OCI-LY7 (cell line): ENCODE measurements at regions not wholly inside any gene's neighbourhood (a gene's known extent, or its start where the extent isn't known, plus 50 kb on each side); places are given as distances from the start of the nearest gene placed in this dataset.

Experiments used
- EZH2phosphoT487 ChIP-seq: fragments of 200-600 bp; sonication (generic); IDR thresholded peaks from 2 replicates; pipeline ENCODE4 v1.6.1; 2018; ENCODE audit warnings: low read depth, borderline replicate concordance, mild to moderate bottlenecking, mixed run types, antibody characterized with exemption, low read length, moderate library complexity, mixed read lengths
- TF ChIP-seq, protein P1 (sequence below): fragments of 200-600 bp; sonication (generic); conservative IDR thresholded peaks from 2 replicates; pipeline ENCODE4 v1.5.1; 2014; ENCODE audit warnings: mild to moderate bottlenecking, antibody characterized with exemption, low read length, moderate library complexity, mixed read lengths

DNA sequence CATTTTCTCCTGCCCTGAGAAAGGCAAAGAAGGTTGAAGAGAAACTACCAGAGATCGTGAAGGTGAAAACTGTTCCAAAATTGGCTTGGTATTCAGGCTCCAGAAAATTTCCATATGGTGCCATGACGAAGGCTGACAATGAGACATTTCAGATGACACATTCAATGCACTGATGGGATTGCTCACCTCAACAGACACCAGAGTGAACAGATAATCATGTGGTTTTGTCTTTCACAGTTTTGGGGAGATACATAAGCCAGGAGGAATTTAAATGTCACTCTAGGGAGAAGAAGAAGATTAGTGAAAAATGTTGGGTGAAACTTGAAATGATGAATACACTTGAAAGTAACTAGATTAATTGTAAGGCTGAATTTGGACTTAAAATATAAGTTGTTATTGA is 339.7 kb upstream of the EPHA3 start:
- TF ChIP-seq, protein P1, sequence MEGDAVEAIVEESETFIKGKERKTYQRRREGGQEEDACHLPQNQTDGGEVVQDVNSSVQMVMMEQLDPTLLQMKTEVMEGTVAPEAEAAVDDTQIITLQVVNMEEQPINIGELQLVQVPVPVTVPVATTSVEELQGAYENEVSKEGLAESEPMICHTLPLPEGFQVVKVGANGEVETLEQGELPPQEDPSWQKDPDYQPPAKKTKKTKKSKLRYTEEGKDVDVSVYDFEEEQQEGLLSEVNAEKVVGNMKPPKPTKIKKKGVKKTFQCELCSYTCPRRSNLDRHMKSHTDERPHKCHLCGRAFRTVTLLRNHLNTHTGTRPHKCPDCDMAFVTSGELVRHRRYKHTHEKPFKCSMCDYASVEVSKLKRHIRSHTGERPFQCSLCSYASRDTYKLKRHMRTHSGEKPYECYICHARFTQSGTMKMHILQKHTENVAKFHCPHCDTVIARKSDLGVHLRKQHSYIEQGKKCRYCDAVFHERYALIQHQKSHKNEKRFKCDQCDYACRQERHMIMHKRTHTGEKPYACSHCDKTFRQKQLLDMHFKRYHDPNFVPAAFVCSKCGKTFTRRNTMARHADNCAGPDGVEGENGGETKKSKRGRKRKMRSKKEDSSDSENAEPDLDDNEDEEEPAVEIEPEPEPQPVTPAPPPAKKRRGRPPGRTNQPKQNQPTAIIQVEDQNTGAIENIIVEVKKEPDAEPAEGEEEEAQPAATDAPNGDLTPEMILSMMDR, result no peak
- no peak for TF ChIP-seq EZH2phosphoT487
